ENCODE measurements at regions not wholly inside any gene's neighbourhood (a gene's known extent, or its start where the extent isn't known, plus 50 kb on each side); places are given as distances from the start of the nearest gene placed in this dataset.
"Not testable (repeated sequence)": the region's sequence is repeated elsewhere in the genome, so short reads cannot be mapped to it uniquely, and the experiment has no call there.

- DNase-seq, result no peak
Measured at GRCh38 chr14:57060276-57060955, 208.3 kb downstream of the EXOC5 start.

- no peak for DNase-seq
Measured at GRCh38 chr14:57058319-57058718, 210.4 kb downstream of the EXOC5 start.

- no peak for DNase-seq
Measured at GRCh38 chr14:57057803-57058202, 210.9 kb downstream of the EXOC5 start.

- DNase-seq, result not testable (repeated sequence)
Measured at GRCh38 chr14:57056522-57056921, 212.2 kb downstream of the EXOC5 start.

GRCh38 chr14:57052705-57053302, 215.9 kb downstream of the EXOC5 start:
- DNase-seq, result no peak

- no peak for DNase-seq
Measured at GRCh38 chr14:57051633-57052032, 217.1 kb downstream of the EXOC5 start.

- DNase-seq, result no peak
Measured at GRCh38 chr14:57049848-57050247, 218.9 kb downstream of the EXOC5 start.

- DNase-seq, result no peak
Measured at GRCh38 chr14:57046175-57046574, 222.5 kb downstream of the EXOC5 start.

- DNase-seq, result not testable (repeated sequence)
Measured at GRCh38 chr14:57044101-57044973, 224.4 kb downstream of the EXOC5 start.

GRCh38 chr14:57038689-57039088, 228.4 kb upstream of the OTX2 start:
- no peak for DNase-seq

GRCh38 chr14:57031474-57031873, 221.2 kb upstream of the OTX2 start:
- DNase-seq, result no peak

GRCh38 chr14:57029620-57030253, 219.5 kb upstream of the OTX2 start:
- DNase-seq, result no peak

GRCh38 chr14:57025456-57025855, 215.2 kb upstream of the OTX2 start:
- DNase-seq, result no peak

GRCh38 chr14:57022608-57023007, 212.3 kb upstream of the OTX2 start:
- no peak for DNase-seq

GRCh38 chr14:57018065-57018464, 207.8 kb upstream of the OTX2 start:
- no peak for DNase-seq

GRCh38 chr14:57013987-57014386, 203.7 kb upstream of the OTX2 start:
- DNase-seq, result no peak

- no peak for DNase-seq
Measured at GRCh38 chr14:57009585-57010515, 199.6 kb upstream of the OTX2 start.

- no peak for DNase-seq
Measured at GRCh38 chr14:57008534-57008933, 198.3 kb upstream of the OTX2 start.

GRCh38 chr14:56998728-56999127, 188.4 kb upstream of the OTX2 start:
- DNase-seq, result no peak

- DNase-seq, result no peak
Measured at GRCh38 chr14:56996721-56997399, 186.6 kb upstream of the OTX2 start.

GRCh38 chr14:56995010-56995409, 184.7 kb upstream of the OTX2 start:
- DNase-seq, result no peak
